ENCODE measurements at regions not wholly inside any gene's neighbourhood (a gene's known extent, or its start where the extent isn't known, plus 50 kb on each side); places are given as distances from the start of the nearest gene placed in this dataset.

DNA sequence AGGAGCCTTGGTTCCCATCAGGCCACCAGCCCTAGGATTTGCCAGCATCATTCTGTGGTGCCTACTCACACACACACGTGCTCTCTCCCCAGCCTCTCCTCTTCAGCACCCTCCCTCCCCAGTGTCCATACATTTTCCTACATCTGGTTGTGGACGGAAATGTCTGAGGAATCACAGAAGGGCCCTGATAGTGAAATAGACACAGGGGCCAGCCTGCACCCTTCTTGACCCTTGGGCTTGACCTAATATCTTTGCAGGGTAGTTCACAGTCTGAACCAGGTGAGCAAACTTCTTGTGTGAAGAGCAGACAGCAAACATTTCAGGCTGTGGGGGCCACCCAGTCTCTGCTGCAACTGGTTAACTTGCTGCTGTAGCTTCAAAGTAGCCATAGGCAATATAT lies 108.5 kb upstream of the NXT1 start:
- H3K36me3 ChIP-seq (ENCODE audit: insufficient read depth) = no peaks in the 10 kb centered on the region
- DNase-seq (ENCODE audit: low spot score) (no peak), ATAC-seq (no peak)
- H3K79me2 ChIP-seq (replicated peaks; ENCODE audit: insufficient read depth) = no peaks in the 10 kb centered on the region
- no peak overlapping the region for H3K4me2 ChIP-seq
- no peaks in the 10 kb centered on the region for H4K20me1 ChIP-seq (replicated peaks; ENCODE audit: insufficient read depth)
- H3K27ac ChIP-seq (ENCODE audit: low read depth) = no peak overlapping the region
- no peak overlapping the region for H3K4me3 Mint-ChIP-seq
- H3K4me3 ChIP-seq = no peak overlapping the region
- H3K4me1 ChIP-seq (ENCODE audit: insufficient read depth) = no peaks in the 10 kb centered on the region
- peaks cover 2% of the 10 kb centered on the region for H3K27me3 Mint-ChIP-seq (ENCODE audit: insufficient read depth, low read depth, poor library complexity)
- no peak overlapping the region for H2AFZ ChIP-seq
- TF ChIP-seq JUNB (IDR thresholded peaks at IDR 0.05; ENCODE audit: unreplicated experiment) (no peak), STAT1 (IDR thresholded peaks at IDR 0.05; ENCODE audit: unreplicated experiment) (no peak), EZH2phosphoT487 (IDR thresholded peaks at IDR 0.05; ENCODE audit: unreplicated experiment) (no peak), EZH2 (IDR thresholded peaks at IDR 0.05; ENCODE audit: low read depth, unreplicated experiment) (no peak), CTCF (conservative IDR thresholded peaks at IDR 0.05; ENCODE audit: low read depth in 2 of 2) (no peak), ZNF114 (CRISPR knock-in tag; IDR thresholded peaks at IDR 0.05) (no peak), CREB1 (CRISPR knock-in tag; IDR thresholded peaks at IDR 0.05; ENCODE audit: low read depth) (no peak), POLR2AphosphoS5 (IDR thresholded peaks at IDR 0.05; ENCODE audit: low read depth) (no peak), NANOG (IDR thresholded peaks at IDR 0.05; ENCODE audit: borderline replicate concordance) (no peak), ETS1 (IDR thresholded peaks at IDR 0.05) (no peak), ZNF331 (CRISPR knock-in tag; IDR thresholded peaks at IDR 0.05; ENCODE audit: low read depth) (no peak)
- TF ChIP-seq, protein P1, sequence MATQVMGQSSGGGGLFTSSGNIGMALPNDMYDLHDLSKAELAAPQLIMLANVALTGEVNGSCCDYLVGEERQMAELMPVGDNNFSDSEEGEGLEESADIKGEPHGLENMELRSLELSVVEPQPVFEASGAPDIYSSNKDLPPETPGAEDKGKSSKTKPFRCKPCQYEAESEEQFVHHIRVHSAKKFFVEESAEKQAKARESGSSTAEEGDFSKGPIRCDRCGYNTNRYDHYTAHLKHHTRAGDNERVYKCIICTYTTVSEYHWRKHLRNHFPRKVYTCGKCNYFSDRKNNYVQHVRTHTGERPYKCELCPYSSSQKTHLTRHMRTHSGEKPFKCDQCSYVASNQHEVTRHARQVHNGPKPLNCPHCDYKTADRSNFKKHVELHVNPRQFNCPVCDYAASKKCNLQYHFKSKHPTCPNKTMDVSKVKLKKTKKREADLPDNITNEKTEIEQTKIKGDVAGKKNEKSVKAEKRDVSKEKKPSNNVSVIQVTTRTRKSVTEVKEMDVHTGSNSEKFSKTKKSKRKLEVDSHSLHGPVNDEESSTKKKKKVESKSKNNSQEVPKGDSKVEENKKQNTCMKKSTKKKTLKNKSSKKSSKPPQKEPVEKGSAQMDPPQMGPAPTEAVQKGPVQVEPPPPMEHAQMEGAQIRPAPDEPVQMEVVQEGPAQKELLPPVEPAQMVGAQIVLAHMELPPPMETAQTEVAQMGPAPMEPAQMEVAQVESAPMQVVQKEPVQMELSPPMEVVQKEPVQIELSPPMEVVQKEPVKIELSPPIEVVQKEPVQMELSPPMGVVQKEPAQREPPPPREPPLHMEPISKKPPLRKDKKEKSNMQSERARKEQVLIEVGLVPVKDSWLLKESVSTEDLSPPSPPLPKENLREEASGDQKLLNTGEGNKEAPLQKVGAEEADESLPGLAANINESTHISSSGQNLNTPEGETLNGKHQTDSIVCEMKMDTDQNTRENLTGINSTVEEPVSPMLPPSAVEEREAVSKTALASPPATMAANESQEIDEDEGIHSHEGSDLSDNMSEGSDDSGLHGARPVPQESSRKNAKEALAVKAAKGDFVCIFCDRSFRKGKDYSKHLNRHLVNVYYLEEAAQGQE (IDR thresholded peaks at IDR 0.05; ENCODE audit: unreplicated experiment) = no peak
- TF ChIP-seq, protein P2, sequence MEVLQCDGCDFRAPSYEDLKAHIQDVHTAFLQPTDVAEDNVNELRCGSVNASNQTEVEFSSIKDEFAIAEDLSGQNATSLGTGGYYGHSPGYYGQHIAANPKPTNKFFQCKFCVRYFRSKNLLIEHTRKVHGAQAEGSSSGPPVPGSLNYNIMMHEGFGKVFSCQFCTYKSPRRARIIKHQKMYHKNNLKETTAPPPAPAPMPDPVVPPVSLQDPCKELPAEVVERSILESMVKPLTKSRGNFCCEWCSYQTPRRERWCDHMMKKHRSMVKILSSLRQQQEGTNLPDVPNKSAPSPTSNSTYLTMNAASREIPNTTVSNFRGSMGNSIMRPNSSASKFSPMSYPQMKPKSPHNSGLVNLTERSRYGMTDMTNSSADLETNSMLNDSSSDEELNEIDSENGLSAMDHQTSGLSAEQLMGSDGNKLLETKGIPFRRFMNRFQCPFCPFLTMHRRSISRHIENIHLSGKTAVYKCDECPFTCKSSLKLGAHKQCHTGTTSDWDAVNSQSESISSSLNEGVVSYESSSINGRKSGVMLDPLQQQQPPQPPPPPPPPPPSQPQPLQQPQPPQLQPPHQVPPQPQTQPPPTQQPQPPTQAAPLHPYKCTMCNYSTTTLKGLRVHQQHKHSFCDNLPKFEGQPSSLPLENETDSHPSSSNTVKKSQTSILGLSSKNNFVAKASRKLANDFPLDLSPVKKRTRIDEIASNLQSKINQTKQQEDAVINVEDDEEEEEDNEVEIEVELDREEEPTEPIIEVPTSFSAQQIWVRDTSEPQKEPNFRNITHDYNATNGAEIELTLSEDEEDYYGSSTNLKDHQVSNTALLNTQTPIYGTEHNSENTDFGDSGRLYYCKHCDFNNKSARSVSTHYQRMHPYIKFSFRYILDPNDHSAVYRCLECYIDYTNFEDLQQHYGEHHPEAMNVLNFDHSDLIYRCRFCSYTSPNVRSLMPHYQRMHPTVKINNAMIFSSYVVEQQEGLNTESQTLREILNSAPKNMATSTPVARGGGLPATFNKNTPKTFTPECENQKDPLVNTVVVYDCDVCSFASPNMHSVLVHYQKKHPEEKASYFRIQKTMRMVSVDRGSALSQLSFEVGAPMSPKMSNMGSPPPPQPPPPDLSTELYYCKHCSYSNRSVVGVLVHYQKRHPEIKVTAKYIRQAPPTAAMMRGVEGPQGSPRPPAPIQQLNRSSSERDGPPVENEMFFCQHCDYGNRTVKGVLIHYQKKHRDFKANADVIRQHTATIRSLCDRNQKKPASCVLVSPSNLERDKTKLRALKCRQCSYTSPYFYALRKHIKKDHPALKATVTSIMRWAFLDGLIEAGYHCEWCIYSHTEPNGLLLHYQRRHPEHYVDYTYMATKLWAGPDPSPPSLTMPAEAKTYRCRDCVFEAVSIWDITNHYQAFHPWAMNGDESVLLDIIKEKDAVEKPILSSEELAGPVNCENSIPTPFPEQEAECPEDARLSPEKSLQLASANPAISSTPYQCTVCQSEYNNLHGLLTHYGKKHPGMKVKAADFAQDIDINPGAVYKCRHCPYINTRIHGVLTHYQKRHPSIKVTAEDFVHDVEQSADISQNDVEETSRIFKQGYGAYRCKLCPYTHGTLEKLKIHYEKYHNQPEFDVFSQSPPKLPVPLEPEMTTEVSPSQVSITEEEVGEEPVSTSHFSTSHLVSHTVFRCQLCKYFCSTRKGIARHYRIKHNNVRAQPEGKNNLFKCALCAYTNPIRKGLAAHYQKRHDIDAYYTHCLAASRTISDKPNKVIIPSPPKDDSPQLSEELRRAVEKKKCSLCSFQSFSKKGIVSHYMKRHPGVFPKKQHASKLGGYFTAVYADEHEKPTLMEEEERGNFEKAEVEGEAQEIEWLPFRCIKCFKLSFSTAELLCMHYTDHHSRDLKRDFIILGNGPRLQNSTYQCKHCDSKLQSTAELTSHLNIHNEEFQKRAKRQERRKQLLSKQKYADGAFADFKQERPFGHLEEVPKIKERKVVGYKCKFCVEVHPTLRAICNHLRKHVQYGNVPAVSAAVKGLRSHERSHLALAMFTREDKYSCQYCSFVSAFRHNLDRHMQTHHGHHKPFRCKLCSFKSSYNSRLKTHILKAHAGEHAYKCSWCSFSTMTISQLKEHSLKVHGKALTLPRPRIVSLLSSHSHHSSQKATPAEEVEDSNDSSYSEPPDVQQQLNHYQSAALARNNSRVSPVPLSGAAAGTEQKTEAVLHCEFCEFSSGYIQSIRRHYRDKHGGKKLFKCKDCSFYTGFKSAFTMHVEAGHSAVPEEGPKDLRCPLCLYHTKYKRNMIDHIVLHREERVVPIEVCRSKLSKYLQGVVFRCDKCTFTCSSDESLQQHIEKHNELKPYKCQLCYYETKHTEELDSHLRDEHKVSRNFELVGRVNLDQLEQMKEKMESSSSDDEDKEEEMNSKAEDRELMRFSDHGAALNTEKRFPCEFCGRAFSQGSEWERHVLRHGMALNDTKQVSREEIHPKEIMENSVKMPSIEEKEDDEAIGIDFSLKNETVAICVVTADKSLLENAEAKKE (CRISPR knock-in tag; IDR thresholded peaks at IDR 0.05) = no peak
- no peaks in the 10 kb centered on the region for H3F3A ChIP-seq (replicated peaks; ENCODE audit: low read depth)
- no peaks in the 10 kb centered on the region for H3K27me3 ChIP-seq (ENCODE audit: insufficient read depth)
- no peak overlapping the region for H3K27ac Mint-ChIP-seq
- H3K9me2 ChIP-seq (ENCODE audit: insufficient read depth) = no peaks in the 10 kb centered on the region
- H3K36me3 Mint-ChIP-seq (ENCODE audit: low read depth) = no peaks in the 10 kb centered on the region
- H3K9me3 Mint-ChIP-seq = peaks cover 9% of the 10 kb centered on the region; the same call in 1 of the 3 replicates
- no peaks in the 10 kb centered on the region; the same call in 2 of the 3 replicates for H3K4me1 Mint-ChIP-seq
